MM.1S (cell line): ENCODE measurements at regions not wholly inside any gene's neighbourhood (a gene's known extent, or its start where the extent isn't known, plus 50 kb on each side); places are given as distances from the start of the nearest gene placed in this dataset.

Experiments
- DNase-seq: peaks from one replicate; pipeline ENCODE4 v3.0.0-alpha.2; 2015
- H2AFZ ChIP-seq: fragments of 300-600 bp; sonication (generic); 2 replicates; pipeline ENCODE4 v1.6.0; 2016; ENCODE audit warnings: antibody characterized with exemption, low read length
- H3F3A ChIP-seq: fragments of 300-600 bp; sonication (generic); 2 replicates; pipeline ENCODE4 v1.6.1; 2016; ENCODE audit warnings: mild to moderate bottlenecking, antibody characterized with exemption, low read length, moderate library complexity, mixed read lengths; ENCODE audit not compliant: insufficient read depth
- H3K27ac ChIP-seq: fragments of 300-600 bp; sonication (generic); 2 replicates; pipeline ENCODE4 v1.5.1; 2016; ENCODE audit warnings: mild to moderate bottlenecking, low read length
- H3K27me3 ChIP-seq: fragments of 300-600 bp; sonication (generic); replicated peaks from 2 replicates; pipeline ENCODE4 v1.6.0; 2016; ENCODE audit warnings: low read length; ENCODE audit not compliant: insufficient read depth
- H3K36me3 ChIP-seq: fragments of 300-600 bp; sonication (generic); replicated peaks from 2 replicates; pipeline ENCODE4 v1.6.1; 2016; ENCODE audit warnings: mild to moderate bottlenecking, low read length, mixed read lengths; ENCODE audit not compliant: insufficient read depth
- H3K4me1 ChIP-seq: fragments of 300-600 bp; sonication (generic); 2 replicates; pipeline ENCODE4 v1.6.1; 2016; ENCODE audit warnings: low read length, mixed read lengths
- H3K4me2 ChIP-seq: fragments of 300-600 bp; sonication (generic); 2 replicates; pipeline ENCODE4 v1.6.0; 2016; ENCODE audit warnings: low read depth, low read length
- H3K4me3 ChIP-seq: fragments of 300-600 bp; sonication (generic); 2 replicates; pipeline ENCODE4 v1.5.1; 2016; ENCODE audit warnings: low read length, mixed read lengths
- H3K79me2 ChIP-seq: fragments of 300-600 bp; sonication (generic); 2 replicates; pipeline ENCODE4 v1.6.1; 2016; ENCODE audit warnings: mixed run types, low read length, mixed read lengths
- H3K9ac ChIP-seq: fragments of 300-600 bp; sonication (generic); 2 replicates; pipeline ENCODE4 v1.6.1; 2016; ENCODE audit warnings: low read length, mixed read lengths
- H3K9me2 ChIP-seq: fragments of 300-600 bp; sonication (generic); replicated peaks from 2 replicates; pipeline ENCODE4 v1.6.1; 2016; ENCODE audit warnings: mild to moderate bottlenecking, low read length, mixed read lengths; ENCODE audit not compliant: insufficient read depth
- H3K9me3 ChIP-seq: fragments of 300-600 bp; sonication (generic); replicated peaks from 2 replicates; pipeline ENCODE4 v1.6.1; 2016; ENCODE audit warnings: mild to moderate bottlenecking, low read length, mixed read lengths; ENCODE audit not compliant: insufficient read depth
- H4K20me1 ChIP-seq: fragments of 300-600 bp; sonication (generic); 2 replicates; pipeline ENCODE4 v1.6.1; 2016; ENCODE audit warnings: mild to moderate bottlenecking, low read length, moderate library complexity, mixed read lengths; ENCODE audit not compliant: insufficient read depth
- EZH2 ChIP-seq: fragments of 300-600 bp; sonication (generic); optimal IDR thresholded peaks from 2 replicates; pipeline ENCODE3; 2017; ENCODE audit warnings: low read depth, mild to moderate bottlenecking, antibody characterized with exemption, low read length, mixed read lengths
- EZH2phosphoT487 ChIP-seq: fragments of 300-600 bp; sonication (generic); IDR thresholded peaks from 2 replicates; pipeline ENCODE4 v1.6.1; 2018; ENCODE audit warnings: antibody characterized with exemption, low read length
- TF ChIP-seq, protein P1 (sequence below): fragments of 300-600 bp; sonication (generic); IDR thresholded peaks from 2 replicates; pipeline ENCODE4 v1.5.1; 2016; ENCODE audit warnings: antibody characterized with exemption, low read length, mixed read lengths

DNA sequence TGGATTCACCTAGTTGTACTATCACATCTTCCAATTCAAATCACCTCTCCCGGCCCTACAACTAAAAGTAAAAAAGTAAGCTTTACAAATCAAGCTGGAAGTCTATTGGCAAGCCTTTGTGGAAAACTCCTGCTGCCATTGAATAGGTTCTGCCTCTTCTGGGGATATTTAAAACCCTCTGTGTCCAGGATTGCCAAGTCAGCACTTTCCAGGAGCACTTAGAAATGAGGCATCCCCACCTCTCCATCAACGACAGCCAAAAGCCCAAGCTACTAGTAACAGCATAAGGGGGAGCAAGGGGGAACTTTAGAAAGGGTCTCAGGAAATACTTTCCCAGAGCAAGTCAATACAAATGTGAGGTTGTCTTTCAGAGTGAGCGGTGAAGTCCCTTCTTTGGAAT lies 85.0 kb upstream of the OBI1 start:
- H3K9me2 ChIP-seq = no peaks in the 10 kb centered on the region
- TF ChIP-seq EZH2phosphoT487 (no peak), EZH2 (no peak)
- TF ChIP-seq, protein P1, sequence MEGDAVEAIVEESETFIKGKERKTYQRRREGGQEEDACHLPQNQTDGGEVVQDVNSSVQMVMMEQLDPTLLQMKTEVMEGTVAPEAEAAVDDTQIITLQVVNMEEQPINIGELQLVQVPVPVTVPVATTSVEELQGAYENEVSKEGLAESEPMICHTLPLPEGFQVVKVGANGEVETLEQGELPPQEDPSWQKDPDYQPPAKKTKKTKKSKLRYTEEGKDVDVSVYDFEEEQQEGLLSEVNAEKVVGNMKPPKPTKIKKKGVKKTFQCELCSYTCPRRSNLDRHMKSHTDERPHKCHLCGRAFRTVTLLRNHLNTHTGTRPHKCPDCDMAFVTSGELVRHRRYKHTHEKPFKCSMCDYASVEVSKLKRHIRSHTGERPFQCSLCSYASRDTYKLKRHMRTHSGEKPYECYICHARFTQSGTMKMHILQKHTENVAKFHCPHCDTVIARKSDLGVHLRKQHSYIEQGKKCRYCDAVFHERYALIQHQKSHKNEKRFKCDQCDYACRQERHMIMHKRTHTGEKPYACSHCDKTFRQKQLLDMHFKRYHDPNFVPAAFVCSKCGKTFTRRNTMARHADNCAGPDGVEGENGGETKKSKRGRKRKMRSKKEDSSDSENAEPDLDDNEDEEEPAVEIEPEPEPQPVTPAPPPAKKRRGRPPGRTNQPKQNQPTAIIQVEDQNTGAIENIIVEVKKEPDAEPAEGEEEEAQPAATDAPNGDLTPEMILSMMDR = no peak
- no peaks in the 10 kb centered on the region for H3K79me2 ChIP-seq
- no peak overlapping the region for H3K9ac ChIP-seq
- no peak overlapping the region for H3K27ac ChIP-seq
- no peaks in the 10 kb centered on the region for H3K27me3 ChIP-seq
- no peak overlapping the region for H3K4me2 ChIP-seq
- no peaks in the 10 kb centered on the region for H4K20me1 ChIP-seq
- H3K4me3 ChIP-seq = no peak overlapping the region
- no peaks in the 10 kb centered on the region for H3K36me3 ChIP-seq
- no peaks in the 10 kb centered on the region for H3K4me1 ChIP-seq
- H2AFZ ChIP-seq = no peak overlapping the region
- no peaks in the 10 kb centered on the region for H3F3A ChIP-seq
- no peak for DNase-seq
- H3K9me3 ChIP-seq = no peaks in the 10 kb centered on the region

DNA sequence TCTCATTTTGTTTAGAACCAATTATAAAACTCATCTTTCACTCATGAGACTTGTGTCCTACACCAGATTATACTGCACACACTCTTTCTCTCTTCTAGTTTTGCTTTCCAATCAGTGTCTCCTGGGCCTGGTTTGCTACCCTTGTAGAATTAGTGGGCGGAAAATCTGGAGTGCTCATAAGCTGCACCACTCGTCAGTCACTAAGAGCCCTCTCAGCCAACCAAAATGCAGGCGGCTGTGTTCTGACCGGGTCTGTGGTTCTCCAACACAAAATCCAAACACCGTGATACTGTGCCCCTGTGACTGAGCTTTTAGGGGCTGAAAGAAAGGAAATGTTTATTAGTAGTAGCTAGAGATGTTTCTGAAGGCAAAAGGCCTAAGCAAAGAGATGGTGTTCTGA lies 83.7 kb upstream of the OBI1 start:
- DNase-seq = no peak
- Histone ChIP-seq H3K9me2 (no peaks in the 10 kb centered on the region), H3K9ac (no peak overlapping the region), H4K20me1 (no peaks in the 10 kb centered on the region), H3K4me3 (no peak overlapping the region), H3K27me3 (no peaks in the 10 kb centered on the region), H3K79me2 (no peaks in the 10 kb centered on the region), H2AFZ (no peak overlapping the region), H3F3A (no peaks in the 10 kb centered on the region), H3K36me3 (no peaks in the 10 kb centered on the region), H3K27ac (no peak overlapping the region), H3K4me2 (no peak overlapping the region), H3K4me1 (no peaks in the 10 kb centered on the region), H3K9me3 (no peaks in the 10 kb centered on the region)
- TF ChIP-seq EZH2 = no peak
- TF ChIP-seq, protein P1 = no peak
- no peak for TF ChIP-seq EZH2phosphoT487

DNA sequence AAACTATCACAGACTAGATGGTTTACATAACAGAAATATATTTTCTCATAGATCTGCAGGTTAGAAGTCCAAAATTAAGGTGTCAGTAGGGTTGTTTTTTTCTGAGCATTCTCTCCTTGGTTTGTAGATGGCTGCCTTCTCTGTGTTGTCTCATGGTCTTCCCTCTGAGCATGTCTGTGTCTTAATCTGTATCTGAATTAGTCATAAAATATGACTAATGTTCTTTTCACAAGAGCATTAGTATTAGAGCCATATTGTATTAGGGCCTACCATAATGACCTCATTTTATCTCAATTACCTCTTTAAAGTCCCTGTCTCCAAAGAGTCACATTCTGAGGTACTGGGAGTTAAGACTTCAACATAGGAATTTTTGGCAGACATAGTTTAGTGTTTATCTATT lies 77.2 kb upstream of the OBI1 start:
- H3K9me2 ChIP-seq = no peaks in the 10 kb centered on the region
- no peaks in the 10 kb centered on the region for H3K9me3 ChIP-seq
- H3K4me1 ChIP-seq = no peaks in the 10 kb centered on the region
- no peaks in the 10 kb centered on the region for H3F3A ChIP-seq
- H3K9ac ChIP-seq = no peak overlapping the region
- H3K36me3 ChIP-seq = no peaks in the 10 kb centered on the region
- H4K20me1 ChIP-seq = no peaks in the 10 kb centered on the region
- no peak overlapping the region for H2AFZ ChIP-seq
- no peak for DNase-seq
- no peaks in the 10 kb centered on the region for H3K79me2 ChIP-seq
- no peaks in the 10 kb centered on the region for H3K27me3 ChIP-seq
- TF ChIP-seq, protein P1 = no peak
- no peak for TF ChIP-seq EZH2
- no peak for TF ChIP-seq EZH2phosphoT487
- no peak overlapping the region for H3K27ac ChIP-seq
- H3K4me3 ChIP-seq = no peak overlapping the region
- no peak overlapping the region for H3K4me2 ChIP-seq
